GM18502 (cell line): ENCODE measurements at regions not wholly inside any gene's neighbourhood (a gene's known extent, or its start where the extent isn't known, plus 50 kb on each side); places are given as distances from the start of the nearest gene placed in this dataset.

ENCODE experiments used
- ATAC-seq: cut with Tn5 transposase; IDR thresholded peaks from one replicate; pipeline ENCODE4 v1.9.1; 2021; ENCODE audit warnings: mild to moderate bottlenecking; ENCODE audit not compliant: unreplicated experiment, poor library complexity

DNA sequence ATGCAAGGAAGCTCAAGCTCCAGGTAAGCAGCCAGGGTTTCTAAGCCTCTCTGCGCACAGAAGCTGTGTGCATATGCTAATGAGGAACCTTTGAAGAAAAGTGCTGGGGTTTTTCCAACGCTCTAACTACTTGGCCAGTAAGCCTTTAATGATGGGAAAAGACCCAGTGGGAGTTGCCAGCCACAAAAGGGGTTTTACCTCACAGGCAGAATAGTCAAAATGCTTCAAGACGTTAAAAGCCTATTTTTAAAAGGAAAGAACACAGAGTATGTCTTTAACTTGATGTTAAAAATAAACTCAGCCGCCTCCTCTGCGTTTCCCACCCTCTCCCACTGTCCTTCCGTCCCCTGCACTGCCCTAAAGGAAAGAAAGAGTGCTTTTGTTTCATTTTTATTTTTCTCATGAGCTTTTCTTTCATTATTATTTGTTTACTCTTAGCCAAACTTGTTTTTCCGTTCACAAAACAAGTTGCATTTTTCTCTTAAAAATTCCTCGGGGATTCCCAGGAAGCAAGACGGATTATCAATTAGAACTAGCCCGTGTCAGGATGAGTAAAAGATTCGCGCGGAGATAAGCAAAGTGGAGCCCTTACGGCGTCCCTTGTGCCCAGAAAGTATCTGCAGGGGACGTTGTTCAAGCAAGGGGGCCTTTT, 209.8 kb upstream of the NUDT4 start:
- peak; percentile 73 for ATAC-seq

- no peak for ATAC-seq
Measured at GRCh38 chr12:93168751-93169150, 209.0 kb upstream of the NUDT4 start.

- ATAC-seq = no peak
Measured at GRCh38 chr12:93169536-93169935, 208.2 kb upstream of the NUDT4 start.

GRCh38 chr12:93170928-93171327, 206.8 kb upstream of the NUDT4 start:
- ATAC-seq = no peak

GRCh38 chr12:93173178-93173957, 204.4 kb upstream of the NUDT4 start:
- ATAC-seq = no peak

DNA sequence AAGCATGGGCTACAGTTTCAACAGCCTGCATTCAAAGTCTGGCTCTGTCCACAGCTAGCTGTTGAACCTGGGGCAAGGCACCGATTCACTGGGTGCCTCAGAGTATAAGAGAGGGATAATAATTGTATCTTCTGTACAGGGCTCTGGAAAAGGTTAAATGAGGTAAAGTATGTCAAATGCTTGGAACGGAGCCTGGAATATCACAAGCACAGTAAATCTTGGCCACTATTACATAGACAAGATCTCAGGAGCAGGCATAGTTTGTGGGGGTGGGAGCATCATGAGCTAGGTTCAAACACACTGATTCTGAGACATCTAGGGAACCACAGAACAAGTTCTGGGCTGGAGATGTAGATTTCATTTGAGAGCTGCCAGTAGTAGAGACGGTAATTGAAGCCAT, 203.7 kb upstream of the NUDT4 start:
- ATAC-seq = no peak

GRCh38 chr12:93174473-93174872, 203.3 kb upstream of the NUDT4 start:
- no peak for ATAC-seq

- no peak for ATAC-seq
Measured at GRCh38 chr12:93176165-93176564, 201.6 kb upstream of the NUDT4 start.

DNA sequence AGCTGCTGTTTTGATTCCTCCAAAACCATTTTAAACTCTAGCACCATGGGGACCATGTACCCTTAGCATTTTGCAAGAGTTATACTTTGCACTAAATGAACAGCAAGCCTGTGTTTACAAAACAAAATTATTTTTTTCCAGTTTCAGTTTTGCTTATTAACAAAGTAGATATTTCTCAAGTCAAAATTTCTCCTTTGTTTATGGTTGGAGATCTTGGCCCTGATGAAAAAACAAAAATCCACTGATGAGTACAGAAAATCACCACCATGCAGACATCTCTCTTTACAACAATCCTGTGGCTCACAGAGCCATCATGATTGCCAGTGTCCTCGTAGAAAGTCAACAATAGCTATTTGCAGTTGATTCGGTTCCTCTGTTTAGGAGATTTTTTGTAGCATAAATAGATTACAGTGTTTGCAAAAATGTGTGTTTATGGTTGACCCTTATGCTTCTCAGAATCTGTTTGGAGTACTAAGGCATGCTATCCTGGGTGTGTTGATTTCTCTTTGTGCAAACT, 201.1 kb upstream of the NUDT4 start:
- no peak for ATAC-seq

DNA sequence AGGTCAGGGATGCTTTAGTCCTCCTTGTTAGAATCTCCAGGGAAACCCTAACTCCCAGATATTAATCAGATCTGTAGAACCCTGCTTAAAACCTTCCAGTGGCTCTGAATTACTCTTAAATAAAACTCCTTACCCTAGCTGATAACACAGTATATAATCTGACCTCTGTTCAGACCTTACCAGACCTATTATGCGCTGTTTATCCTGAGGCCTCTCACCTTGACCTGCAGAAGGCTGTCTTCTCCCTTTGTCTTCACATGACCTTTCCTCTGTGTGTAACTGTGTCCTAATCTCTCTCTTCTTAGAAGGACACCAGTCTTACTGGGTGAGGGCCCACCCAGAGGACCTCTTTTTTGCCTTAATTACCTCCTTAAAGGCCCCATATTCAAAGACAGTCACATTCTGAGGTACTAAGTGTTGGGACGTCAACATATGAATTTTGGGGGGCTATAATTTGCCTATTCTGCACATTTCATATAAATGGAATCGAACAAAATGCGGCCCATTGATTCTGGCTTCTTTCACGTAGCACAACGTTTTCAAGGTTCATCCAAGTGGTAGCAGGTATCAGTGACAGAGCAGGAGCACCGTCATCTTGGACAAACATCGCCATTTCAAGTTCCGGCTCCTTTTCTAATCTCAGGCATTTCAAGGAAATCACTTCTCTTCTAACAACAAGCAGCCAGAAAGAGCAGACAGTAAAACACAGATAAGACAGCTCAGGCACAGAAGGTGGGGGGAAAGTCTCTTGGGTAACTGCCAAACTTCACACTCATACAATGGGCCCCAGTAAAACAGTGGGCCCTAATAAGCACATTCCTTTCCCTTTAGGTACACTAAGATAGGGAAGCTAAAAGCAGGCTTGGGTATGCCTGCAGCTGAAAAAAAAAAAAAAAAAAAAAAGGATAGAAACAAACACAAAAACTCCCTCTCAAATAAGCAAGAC, 200.2 kb upstream of the NUDT4 start:
- ATAC-seq = no peak

DNA sequence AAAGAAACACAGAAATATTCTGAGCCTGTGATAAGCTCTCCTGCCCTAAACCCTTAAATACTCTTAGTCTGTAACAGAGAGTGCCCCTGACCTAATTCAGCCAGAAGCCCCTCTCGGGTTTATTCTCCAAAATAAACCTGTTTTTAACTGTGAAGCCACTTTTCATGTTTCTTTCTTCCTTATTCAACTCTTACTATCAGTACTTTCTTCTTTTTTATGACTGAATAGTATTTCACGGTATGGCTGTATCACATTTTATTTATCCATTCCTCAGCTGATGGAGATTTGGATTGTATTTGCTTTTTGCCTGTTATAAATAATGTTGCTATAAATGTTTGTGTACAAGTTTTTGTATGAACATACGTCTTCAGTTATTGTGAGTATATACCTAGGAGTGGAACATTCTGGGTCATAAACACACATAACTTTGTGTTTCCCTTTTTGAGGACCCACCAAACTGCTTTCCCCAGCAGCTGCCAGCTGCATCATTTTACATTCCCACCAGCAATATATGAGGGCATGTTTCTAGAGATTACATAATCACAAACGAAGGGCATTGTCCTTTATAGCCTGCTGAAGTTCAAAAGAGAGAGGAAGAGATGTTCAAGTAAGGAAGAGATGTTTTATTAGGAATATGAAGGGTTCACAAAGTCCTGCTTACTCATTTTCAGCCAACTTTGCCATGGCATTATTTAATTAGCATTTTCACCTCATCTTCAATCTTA, 199.4 kb upstream of the NUDT4 start:
- no peak for ATAC-seq

DNA sequence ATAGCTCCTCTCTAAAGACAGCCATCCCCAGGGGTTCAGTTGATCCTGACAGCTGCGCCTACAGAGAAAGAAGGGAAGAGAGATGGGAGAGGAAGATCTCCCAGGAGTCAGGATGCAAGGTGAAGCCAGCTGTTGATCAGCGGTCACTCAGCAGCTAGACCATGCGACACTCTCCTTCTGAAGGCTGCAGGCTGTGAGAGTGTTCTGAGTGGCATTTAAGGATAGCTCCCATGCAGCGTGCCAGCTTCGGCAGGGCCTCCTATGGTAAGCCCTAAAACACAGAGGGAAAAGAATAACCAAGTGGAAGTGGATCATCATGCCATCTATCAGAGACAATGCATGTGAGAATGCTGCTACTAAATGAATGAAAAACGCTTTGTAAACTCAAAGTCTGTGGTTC, 197.9 kb upstream of the NUDT4 start:
- ATAC-seq = no peak

GRCh38 chr12:93180566-93180965, 197.2 kb upstream of the NUDT4 start:
- ATAC-seq = no peak

DNA sequence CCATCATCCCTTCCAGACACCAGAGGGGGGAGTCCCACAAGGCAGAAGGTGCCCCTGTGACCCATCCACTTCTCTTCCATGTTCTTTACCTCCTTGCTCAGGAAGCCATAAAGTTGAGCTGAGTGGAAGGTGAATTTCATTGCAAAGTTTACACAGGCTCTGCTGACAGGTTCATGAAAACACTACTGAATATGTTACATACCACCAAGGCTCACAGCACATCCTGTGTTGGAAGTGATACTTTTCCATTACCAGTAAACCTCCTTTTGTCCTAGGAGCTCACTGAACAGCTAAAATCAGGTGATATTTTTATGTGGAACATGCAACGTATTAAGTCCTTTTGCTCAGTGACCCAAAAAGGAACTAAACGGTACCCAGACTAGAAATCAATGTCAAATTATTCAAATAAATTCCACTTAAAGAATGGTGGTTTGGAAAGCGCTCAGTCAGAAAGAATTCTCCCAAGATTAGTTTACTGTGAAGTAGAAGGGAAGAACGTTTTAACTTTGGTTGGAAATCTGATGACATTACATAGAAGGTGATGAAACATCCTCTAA, 196.2 kb upstream of the NUDT4 start:
- ATAC-seq = no peak

- ATAC-seq = peak; percentile 93
Measured at GRCh38 chr12:93183940-93184671, 193.6 kb upstream of the NUDT4 start.

DNA sequence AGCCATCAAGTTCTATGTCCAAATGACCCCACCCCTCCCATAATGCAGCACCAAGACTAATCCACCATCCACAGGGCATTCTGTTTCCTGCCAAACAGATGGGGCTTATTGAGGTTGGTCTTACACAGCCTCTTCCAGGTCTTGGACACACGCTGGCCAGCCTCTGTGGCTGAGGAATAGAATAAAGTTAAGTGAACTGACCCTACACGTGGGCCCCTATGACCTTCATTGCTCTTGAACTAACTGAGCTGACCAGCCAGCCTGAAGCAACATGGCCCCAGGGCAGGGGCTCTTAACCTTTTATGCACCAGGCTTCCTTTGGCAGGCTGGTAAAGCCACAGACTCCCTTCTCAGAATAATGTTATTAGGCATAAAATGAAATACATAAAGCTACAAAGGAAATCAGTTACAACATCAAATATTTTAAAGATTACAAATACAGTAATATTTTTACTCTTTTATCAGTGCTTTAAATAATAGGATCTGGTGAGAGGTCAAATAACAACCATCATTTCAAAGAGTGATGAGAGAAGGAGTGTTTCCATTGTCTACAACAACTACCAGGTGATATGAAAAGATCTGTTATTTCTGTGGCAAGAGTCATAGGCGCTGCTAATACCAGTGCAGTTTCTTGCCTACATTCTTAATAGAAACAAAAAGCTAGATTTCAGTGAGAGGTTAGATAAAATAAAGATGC, 192.9 kb upstream of the NUDT4 start:
- no peak for ATAC-seq

GRCh38 chr12:93185369-93185741, 192.4 kb upstream of the NUDT4 start:
- ATAC-seq = no peak

DNA sequence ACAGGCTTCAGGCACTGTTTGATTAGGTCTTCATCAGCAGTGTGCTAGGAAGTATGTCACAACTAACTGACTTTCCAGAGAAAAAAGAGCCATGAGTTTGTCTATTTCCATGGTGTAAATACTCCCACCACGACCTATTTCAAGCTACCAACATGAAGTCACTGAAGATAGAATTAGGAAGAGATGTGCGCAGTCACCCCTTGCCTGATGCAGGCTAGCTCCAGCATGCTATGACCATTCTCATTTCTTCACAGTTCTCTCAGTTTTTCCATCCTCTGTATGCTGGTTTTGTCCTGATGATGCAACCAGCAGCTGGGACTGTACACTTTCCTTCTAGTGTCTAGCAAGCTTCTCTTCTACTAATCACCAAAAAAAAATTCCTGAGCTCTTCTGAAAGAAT, 191.6 kb upstream of the NUDT4 start:
- no peak for ATAC-seq

GRCh38 chr12:93186621-93187020, 191.1 kb upstream of the NUDT4 start:
- no peak for ATAC-seq
